WTC11 (cell line): ENCODE measurements at regions not wholly inside any gene's neighbourhood (a gene's known extent, or its start where the extent isn't known, plus 50 kb on each side); places are given as distances from the start of the nearest gene placed in this dataset.

Source experiments
- ATAC-seq: fragments of 200-7000 bp; cut with Tn5 transposase; 2 replicates; pipeline ENCODE4 v1.10.0; 2021; ENCODE audit warnings: mild to moderate bottlenecking, moderate library complexity
- CTCF ChIA-PET: fragments of 300-600 bp; sonication (Branson Sonifier 250); formaldehyde crosslinking; loops from one replicate; lab custom pipeline; 2021; ENCODE audit warnings: antibody characterized with exemption; lab: Charles Lee
- POLR2A ChIA-PET: fragments of 350-600 bp; sonication (Branson Sonifier 250); formaldehyde crosslinking; loops from one replicate; lab custom pipeline; 2021; ENCODE audit warnings: antibody characterized with exemption; lab: Charles Lee
- DNase-seq: peaks from one replicate; pipeline ENCODE4 v3.0.0; 2021; ENCODE audit warnings: low spot score
- H3K27ac Mint-ChIP-seq: 2 replicates; pipeline ENCODE4 v1.8.0; 2021; ENCODE audit warnings: mixed read lengths
- H3K27me3 Mint-ChIP-seq: 2 replicates; pipeline ENCODE4 v1.8.0; 2021; ENCODE audit warnings: low read depth, mild to moderate bottlenecking, moderate library complexity, mixed read lengths
- H3K36me3 Mint-ChIP-seq: 2 replicates; pipeline ENCODE4 v1.8.0; 2021; ENCODE audit warnings: mixed read lengths
- H3K4me1 Mint-ChIP-seq: 2 replicates; pipeline ENCODE4 v1.8.0; 2022; ENCODE audit warnings: mixed read lengths
- H3K4me3 Mint-ChIP-seq: 2 replicates; pipeline ENCODE4 v1.8.0; 2021; ENCODE audit warnings: mild to moderate bottlenecking, moderate library complexity, mixed read lengths
- H3K9me3 Mint-ChIP-seq: 2 replicates; pipeline ENCODE4 v1.8.0; 2021; ENCODE audit warnings: mixed read lengths
- ELF4 ChIP-seq: sonication (generic); formaldehyde crosslinking; IDR thresholded peaks from 2 replicates; pipeline ENCODE4 v1.8.1; 2022; ENCODE audit warnings: low read depth, mild to moderate bottlenecking, moderate library complexity, missing genetic modification reagents
- FOXK1 ChIP-seq: sonication (generic); formaldehyde crosslinking; IDR thresholded peaks from 2 replicates; pipeline ENCODE4 v1.8.0; 2022; ENCODE audit warnings: mild to moderate bottlenecking, moderate library complexity, missing genetic modification reagents
- FOXP1 ChIP-seq: sonication (generic); formaldehyde crosslinking; IDR thresholded peaks from 2 replicates; pipeline ENCODE4 v1.8.0; 2022; ENCODE audit warnings: missing genetic modification reagents, mild to moderate bottlenecking, moderate library complexity, borderline replicate concordance
- KAT7 ChIP-seq: sonication (generic); formaldehyde crosslinking; IDR thresholded peaks from 2 replicates; pipeline ENCODE4 v1.8.1; 2023; ENCODE audit warnings: missing genetic modification reagents, mild to moderate bottlenecking, borderline replicate concordance
- MXD4 ChIP-seq: fragments of 250-450 bp; sonication (Bioruptor Pico); IDR thresholded peaks from 2 replicates; pipeline ENCODE4 v1.8.0; 2021; ENCODE audit warnings: mild to moderate bottlenecking, moderate library complexity, borderline replicate concordance
- OVOL2 ChIP-seq: fragments of 250-450 bp; sonication (Bioruptor Pico); IDR thresholded peaks from 2 replicates; pipeline ENCODE4 v1.9.0; 2021; ENCODE audit warnings: mild to moderate bottlenecking, borderline replicate concordance
- TCF7 ChIP-seq: sonication (generic); formaldehyde crosslinking; IDR thresholded peaks from 2 replicates; pipeline ENCODE4 v1.8.0; 2022; ENCODE audit warnings: mild to moderate bottlenecking, low read depth, missing genetic modification reagents, moderate library complexity
- ZNF219 ChIP-seq: sonication (generic); formaldehyde crosslinking; IDR thresholded peaks from 2 replicates; pipeline ENCODE4 v1.8.0; 2023; ENCODE audit warnings: missing genetic modification reagents, mild to moderate bottlenecking, borderline replicate concordance
- ZNF317 ChIP-seq: sonication (generic); formaldehyde crosslinking; IDR thresholded peaks from 2 replicates; pipeline ENCODE4 v1.8.1; 2023; ENCODE audit warnings: low read depth, mild to moderate bottlenecking, moderate library complexity, missing genetic modification reagents, borderline replicate concordance
- ZNF423 ChIP-seq: fragments of 250-450 bp; sonication (Bioruptor Pico); IDR thresholded peaks from 2 replicates; pipeline ENCODE4 v2.1.2; 2022; ENCODE audit warnings: mild to moderate bottlenecking, moderate library complexity
- ZNF671 ChIP-seq: fragments of 250-450 bp; sonication (Bioruptor Pico); IDR thresholded peaks from 2 replicates; pipeline ENCODE4 v1.8.0; 2021; ENCODE audit warnings: mild to moderate bottlenecking
- TF ChIP-seq, protein P1 (sequence below): fragments of 250-450 bp; sonication (Bioruptor Pico); IDR thresholded peaks from 2 replicates; pipeline ENCODE4 v1.9.0; 2021; ENCODE audit warnings: mild to moderate bottlenecking
- TF ChIP-seq, protein P2 (sequence below): sonication (generic); formaldehyde crosslinking; IDR thresholded peaks from 2 replicates; pipeline ENCODE4 v1.8.0; 2022; ENCODE audit warnings: mild to moderate bottlenecking, missing genetic modification reagents
- TF ChIP-seq, protein P3 (sequence below): sonication (generic); formaldehyde crosslinking; IDR thresholded peaks from 2 replicates; pipeline ENCODE4 v1.8.0; 2023; ENCODE audit warnings: missing genetic modification reagents, mild to moderate bottlenecking, borderline replicate concordance
- TF ChIP-seq, protein P4 (sequence below): sonication (generic); formaldehyde crosslinking; IDR thresholded peaks from 2 replicates; pipeline ENCODE4 v1.8.1; 2023; ENCODE audit warnings: mild to moderate bottlenecking, missing genetic modification reagents, moderate library complexity
- TF ChIP-seq, protein P5 (sequence below): sonication (generic); formaldehyde crosslinking; IDR thresholded peaks from 2 replicates; pipeline ENCODE4 v1.8.1; 2023; ENCODE audit warnings: mild to moderate bottlenecking, missing genetic modification reagents
- TF ChIP-seq, protein P6 (sequence below): fragments of 250-450 bp; sonication (Bioruptor Pico); IDR thresholded peaks from 2 replicates; pipeline ENCODE4 v1.8.0; 2021; ENCODE audit warnings: mild to moderate bottlenecking
- TF ChIP-seq, protein P7 (sequence below): sonication (generic); formaldehyde crosslinking; IDR thresholded peaks from 2 replicates; pipeline ENCODE4 v1.8.1; 2022; ENCODE audit warnings: low read depth, mild to moderate bottlenecking, moderate library complexity, missing genetic modification reagents, borderline replicate concordance

DNA sequence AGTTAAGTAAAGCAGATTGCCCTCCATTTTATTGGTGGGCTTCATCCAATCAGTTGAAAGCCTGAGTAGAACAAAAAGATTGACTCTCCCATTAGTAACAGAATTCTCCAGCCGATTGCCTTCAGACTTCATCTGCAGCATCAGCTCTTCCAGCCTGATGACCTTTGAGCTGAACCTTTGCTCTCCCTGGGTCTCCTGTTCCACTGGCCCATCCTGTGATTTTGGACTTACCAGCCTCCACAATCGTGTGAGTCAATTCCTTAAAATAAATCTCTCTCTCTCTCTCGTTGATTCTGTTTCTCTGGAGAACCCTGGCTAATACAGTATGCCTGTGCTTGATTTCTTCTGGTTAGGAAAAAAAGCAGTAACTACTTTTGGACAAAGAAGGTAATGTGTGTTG is 121.9 kb downstream of the OSTF1 start:
- DNase-seq (no peak), ATAC-seq (no peak)
- ChIA-PET POLR2A (no interaction called here), CTCF (no interaction called here)
- Mint-ChIP-seq H3K36me3 (peaks cover 21% of the 10 kb centered on the region), H3K27ac (no peak overlapping the region), H3K4me1 (no peaks in the 10 kb centered on the region), H3K4me3 (no peak overlapping the region), H3K9me3 (peaks cover 28% of the 10 kb centered on the region), H3K27me3 (no peaks in the 10 kb centered on the region; the same call in 1 of the 2 replicates)
- TF ChIP-seq, protein P1, sequence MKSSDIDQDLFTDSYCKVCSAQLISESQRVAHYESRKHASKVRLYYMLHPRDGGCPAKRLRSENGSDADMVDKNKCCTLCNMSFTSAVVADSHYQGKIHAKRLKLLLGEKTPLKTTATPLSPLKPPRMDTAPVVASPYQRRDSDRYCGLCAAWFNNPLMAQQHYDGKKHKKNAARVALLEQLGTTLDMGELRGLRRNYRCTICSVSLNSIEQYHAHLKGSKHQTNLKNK, result no peak
- TF ChIP-seq, protein P2, sequence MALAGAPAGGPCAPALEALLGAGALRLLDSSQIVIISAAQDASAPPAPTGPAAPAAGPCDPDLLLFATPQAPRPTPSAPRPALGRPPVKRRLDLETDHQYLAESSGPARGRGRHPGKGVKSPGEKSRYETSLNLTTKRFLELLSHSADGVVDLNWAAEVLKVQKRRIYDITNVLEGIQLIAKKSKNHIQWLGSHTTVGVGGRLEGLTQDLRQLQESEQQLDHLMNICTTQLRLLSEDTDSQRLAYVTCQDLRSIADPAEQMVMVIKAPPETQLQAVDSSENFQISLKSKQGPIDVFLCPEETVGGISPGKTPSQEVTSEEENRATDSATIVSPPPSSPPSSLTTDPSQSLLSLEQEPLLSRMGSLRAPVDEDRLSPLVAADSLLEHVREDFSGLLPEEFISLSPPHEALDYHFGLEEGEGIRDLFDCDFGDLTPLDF, result no peak
- TF ChIP-seq ZNF423 (CRISPR knock-in tag) (no peak), FOXK1 (CRISPR knock-in tag) (no peak), OVOL2 (no peak), MXD4 (no peak), ZNF317 (CRISPR knock-in tag) (no peak)
- TF ChIP-seq, protein P3, sequence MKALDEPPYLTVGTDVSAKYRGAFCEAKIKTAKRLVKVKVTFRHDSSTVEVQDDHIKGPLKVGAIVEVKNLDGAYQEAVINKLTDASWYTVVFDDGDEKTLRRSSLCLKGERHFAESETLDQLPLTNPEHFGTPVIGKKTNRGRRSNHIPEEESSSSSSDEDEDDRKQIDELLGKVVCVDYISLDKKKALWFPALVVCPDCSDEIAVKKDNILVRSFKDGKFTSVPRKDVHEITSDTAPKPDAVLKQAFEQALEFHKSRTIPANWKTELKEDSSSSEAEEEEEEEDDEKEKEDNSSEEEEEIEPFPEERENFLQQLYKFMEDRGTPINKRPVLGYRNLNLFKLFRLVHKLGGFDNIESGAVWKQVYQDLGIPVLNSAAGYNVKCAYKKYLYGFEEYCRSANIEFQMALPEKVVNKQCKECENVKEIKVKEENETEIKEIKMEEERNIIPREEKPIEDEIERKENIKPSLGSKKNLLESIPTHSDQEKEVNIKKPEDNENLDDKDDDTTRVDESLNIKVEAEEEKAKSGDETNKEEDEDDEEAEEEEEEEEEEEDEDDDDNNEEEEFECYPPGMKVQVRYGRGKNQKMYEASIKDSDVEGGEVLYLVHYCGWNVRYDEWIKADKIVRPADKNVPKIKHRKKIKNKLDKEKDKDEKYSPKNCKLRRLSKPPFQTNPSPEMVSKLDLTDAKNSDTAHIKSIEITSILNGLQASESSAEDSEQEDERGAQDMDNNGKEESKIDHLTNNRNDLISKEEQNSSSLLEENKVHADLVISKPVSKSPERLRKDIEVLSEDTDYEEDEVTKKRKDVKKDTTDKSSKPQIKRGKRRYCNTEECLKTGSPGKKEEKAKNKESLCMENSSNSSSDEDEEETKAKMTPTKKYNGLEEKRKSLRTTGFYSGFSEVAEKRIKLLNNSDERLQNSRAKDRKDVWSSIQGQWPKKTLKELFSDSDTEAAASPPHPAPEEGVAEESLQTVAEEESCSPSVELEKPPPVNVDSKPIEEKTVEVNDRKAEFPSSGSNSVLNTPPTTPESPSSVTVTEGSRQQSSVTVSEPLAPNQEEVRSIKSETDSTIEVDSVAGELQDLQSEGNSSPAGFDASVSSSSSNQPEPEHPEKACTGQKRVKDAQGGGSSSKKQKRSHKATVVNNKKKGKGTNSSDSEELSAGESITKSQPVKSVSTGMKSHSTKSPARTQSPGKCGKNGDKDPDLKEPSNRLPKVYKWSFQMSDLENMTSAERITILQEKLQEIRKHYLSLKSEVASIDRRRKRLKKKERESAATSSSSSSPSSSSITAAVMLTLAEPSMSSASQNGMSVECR, result no peak
- TF ChIP-seq, protein P4, sequence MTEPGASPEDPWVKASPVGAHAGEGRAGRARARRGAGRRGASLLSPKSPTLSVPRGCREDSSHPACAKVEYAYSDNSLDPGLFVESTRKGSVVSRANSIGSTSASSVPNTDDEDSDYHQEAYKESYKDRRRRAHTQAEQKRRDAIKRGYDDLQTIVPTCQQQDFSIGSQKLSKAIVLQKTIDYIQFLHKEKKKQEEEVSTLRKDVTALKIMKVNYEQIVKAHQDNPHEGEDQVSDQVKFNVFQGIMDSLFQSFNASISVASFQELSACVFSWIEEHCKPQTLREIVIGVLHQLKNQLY (CRISPR knock-in tag), result no peak

DNA sequence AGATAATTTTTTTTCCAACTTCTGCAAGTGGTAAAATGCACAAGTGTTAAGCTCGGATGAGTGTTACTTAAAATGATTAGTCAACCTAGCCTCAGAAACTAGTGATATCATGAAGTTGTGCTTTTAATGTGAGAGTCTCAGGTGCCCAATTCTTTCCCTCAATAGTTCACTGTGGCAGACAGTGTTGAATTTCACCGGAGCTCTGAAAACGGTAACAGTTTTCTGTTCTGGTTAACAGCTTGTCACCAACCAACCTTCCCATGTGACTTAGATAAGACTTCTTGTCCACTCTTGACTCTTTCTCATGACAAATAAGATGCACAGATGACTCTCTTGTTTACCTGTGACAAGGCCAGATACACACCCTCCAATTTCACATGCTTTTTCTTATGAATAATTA is 125.5 kb downstream of the OSTF1 start:
- H3K9me3 Mint-ChIP-seq, result peaks cover 21% of the 10 kb centered on the region
- H3K4me1 Mint-ChIP-seq, result no peaks in the 10 kb centered on the region
- POLR2A ChIA-PET, result no interaction called here
- TF ChIP-seq ELF4 (CRISPR knock-in tag), result no peak
- TF ChIP-seq, protein P5, sequence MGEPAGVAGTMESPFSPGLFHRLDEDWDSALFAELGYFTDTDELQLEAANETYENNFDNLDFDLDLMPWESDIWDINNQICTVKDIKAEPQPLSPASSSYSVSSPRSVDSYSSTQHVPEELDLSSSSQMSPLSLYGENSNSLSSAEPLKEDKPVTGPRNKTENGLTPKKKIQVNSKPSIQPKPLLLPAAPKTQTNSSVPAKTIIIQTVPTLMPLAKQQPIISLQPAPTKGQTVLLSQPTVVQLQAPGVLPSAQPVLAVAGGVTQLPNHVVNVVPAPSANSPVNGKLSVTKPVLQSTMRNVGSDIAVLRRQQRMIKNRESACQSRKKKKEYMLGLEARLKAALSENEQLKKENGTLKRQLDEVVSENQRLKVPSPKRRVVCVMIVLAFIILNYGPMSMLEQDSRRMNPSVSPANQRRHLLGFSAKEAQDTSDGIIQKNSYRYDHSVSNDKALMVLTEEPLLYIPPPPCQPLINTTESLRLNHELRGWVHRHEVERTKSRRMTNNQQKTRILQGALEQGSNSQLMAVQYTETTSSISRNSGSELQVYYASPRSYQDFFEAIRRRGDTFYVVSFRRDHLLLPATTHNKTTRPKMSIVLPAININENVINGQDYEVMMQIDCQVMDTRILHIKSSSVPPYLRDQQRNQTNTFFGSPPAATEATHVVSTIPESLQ (CRISPR knock-in tag), result no peak
- TF ChIP-seq TCF7, result no peak
- TF ChIP-seq KAT7, result no peak
- TF ChIP-seq ZNF317 (CRISPR knock-in tag), result no peak
- TF ChIP-seq, protein P1, result no peak
- no peak for TF ChIP-seq ZNF423 (CRISPR knock-in tag)
- TF ChIP-seq ZNF671 (CRISPR knock-in tag), result no peak
- TF ChIP-seq, protein P6, sequence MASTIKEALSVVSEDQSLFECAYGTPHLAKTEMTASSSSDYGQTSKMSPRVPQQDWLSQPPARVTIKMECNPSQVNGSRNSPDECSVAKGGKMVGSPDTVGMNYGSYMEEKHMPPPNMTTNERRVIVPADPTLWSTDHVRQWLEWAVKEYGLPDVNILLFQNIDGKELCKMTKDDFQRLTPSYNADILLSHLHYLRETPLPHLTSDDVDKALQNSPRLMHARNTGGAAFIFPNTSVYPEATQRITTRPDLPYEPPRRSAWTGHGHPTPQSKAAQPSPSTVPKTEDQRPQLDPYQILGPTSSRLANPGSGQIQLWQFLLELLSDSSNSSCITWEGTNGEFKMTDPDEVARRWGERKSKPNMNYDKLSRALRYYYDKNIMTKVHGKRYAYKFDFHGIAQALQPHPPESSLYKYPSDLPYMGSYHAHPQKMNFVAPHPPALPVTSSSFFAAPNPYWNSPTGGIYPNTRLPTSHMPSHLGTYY (CRISPR knock-in tag), result no peak
- TF ChIP-seq FOXP1, result no peak
- no peak for TF ChIP-seq ZNF219 (CRISPR knock-in tag)
- TF ChIP-seq, protein P7, sequence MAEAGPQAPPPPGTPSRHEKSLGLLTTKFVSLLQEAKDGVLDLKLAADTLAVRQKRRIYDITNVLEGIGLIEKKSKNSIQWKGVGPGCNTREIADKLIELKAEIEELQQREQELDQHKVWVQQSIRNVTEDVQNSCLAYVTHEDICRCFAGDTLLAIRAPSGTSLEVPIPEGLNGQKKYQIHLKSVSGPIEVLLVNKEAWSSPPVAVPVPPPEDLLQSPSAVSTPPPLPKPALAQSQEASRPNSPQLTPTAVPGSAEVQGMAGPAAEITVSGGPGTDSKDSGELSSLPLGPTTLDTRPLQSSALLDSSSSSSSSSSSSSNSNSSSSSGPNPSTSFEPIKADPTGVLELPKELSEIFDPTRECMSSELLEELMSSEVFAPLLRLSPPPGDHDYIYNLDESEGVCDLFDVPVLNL (CRISPR knock-in tag), result no peak
- H3K36me3 Mint-ChIP-seq, result peaks cover 15% of the 10 kb centered on the region
- H3K27ac Mint-ChIP-seq, result no peak overlapping the region
- DNase-seq (no peak), ATAC-seq (no peak)
- CTCF ChIA-PET, result no interaction called here
- H3K4me3 Mint-ChIP-seq, result no peak overlapping the region
- H3K27me3 Mint-ChIP-seq, result no peaks in the 10 kb centered on the region; the same call in 1 of the 2 replicates
